ENCODE measurements at regions not wholly inside any gene's neighbourhood (a gene's known extent, or its start where the extent isn't known, plus 50 kb on each side); places are given as distances from the start of the nearest gene placed in this dataset.

DNA sequence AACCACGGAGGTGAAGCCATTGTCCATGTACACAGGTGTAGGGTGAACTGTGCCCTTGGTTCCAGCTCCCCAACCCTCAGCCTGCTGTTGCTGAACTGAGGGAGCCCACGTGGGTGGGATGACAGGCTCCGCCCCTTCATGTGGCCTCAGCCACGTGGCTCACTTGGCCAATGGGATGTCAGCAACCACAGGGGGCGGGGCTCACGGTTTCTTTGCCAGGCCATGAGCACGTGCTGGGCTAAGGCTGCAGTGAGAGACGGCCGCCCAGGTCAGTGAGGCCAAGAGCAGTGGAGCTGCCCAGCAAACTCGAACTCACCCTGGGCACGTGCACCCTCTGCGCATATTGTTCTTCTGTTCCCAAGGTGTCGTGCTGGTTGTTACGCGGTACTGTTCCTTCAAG lies 282.6 kb downstream of the IRF8 start:
- TF ChIP-seq EP300 (IDR thresholded peaks at IDR 0.05; ENCODE audit: borderline replicate concordance): no peak
- TF ChIP-seq TAF1 (IDR thresholded peaks at IDR 0.05; ENCODE audit: low read depth): no peak
- no peak for TF ChIP-seq EGR1 (IDR thresholded peaks at IDR 0.05)

Data from Ishikawa (cell line).